H1 (cell line): ENCODE measurements at regions not wholly inside any gene's neighbourhood (a gene's known extent, or its start where the extent isn't known, plus 50 kb on each side); places are given as distances from the start of the nearest gene placed in this dataset.

Experiments
- BCL11A ChIP-seq, 2 experiments: IDR thresholded peaks; one replicate each; pipeline ENCODE4 v1.6.1; 2011; ENCODE audit warnings: low read depth in 2 of 2, low read length in 2 of 2, mild to moderate bottlenecking in 2 of 2
- CHD7 ChIP-seq: fragments of 300-600 bp; sonication (generic); IDR thresholded peaks from 2 replicates; pipeline ENCODE4 v1.7.1; 2012; ENCODE audit warnings: low read length, moderate library complexity, mild to moderate bottlenecking, inconsistent platforms; ENCODE audit not compliant: insufficient replicate concordance
- JUND ChIP-seq: IDR thresholded peaks from 2 replicates; pipeline ENCODE4 v1.6.1; 2011; ENCODE audit warnings: mild to moderate bottlenecking, improper control_type of control experiment, low read length
- MAFK ChIP-seq: IDR thresholded peaks from 2 replicates; pipeline ENCODE4 v1.6.1; 2012; ENCODE audit warnings: low read depth, mild to moderate bottlenecking, improper control_type of control experiment, low read length
- NANOG ChIP-seq: IDR thresholded peaks from 2 replicates; pipeline ENCODE4 v1.6.1; 2011; ENCODE audit warnings: low read length, low read depth, mild to moderate bottlenecking, inconsistent platforms; ENCODE audit not compliant: insufficient read depth, poor library complexity, severe bottlenecking
- NRF1 ChIP-seq: IDR thresholded peaks from 2 replicates; pipeline ENCODE4 v1.6.1; 2011; ENCODE audit warnings: mild to moderate bottlenecking, low read depth, low read length, improper control_type of control experiment
- POLR2A ChIP-seq, 2 experiments: IDR thresholded peaks; 1 replicate in 1 of 2; 2 replicates in 1 of 2; pipeline ENCODE4 v1.6.1; 2011; ENCODE audit warnings: low read depth in 2 of 2, low read length in 2 of 2, mild to moderate bottlenecking in 2 of 2; ENCODE audit errors: control extremely low read depth in 1 of 2
- POLR2AphosphoS5 ChIP-seq: IDR thresholded peaks from 2 replicates; pipeline ENCODE4 v1.6.1; 2011; ENCODE audit warnings: low read depth, low read length
- RAD21 ChIP-seq, 2 experiments: IDR thresholded peaks in 1 of 2; conservative IDR thresholded peaks in 1 of 2; 2 replicates each; pipeline ENCODE4 v1.6.1; 2011; ENCODE audit warnings: low read depth in 2 of 2, low read length in 2 of 2, improper control_type of control experiment in 1 of 2, inconsistent platforms in 1 of 2, mild to moderate bottlenecking in 1 of 2, moderate library complexity in 1 of 2
- SAP30 ChIP-seq: fragments of 300-600 bp; sonication (generic); IDR thresholded peaks from 2 replicates; pipeline ENCODE4 v1.7.1; 2012; ENCODE audit warnings: low read length, moderate library complexity, mild to moderate bottlenecking, inconsistent platforms; ENCODE audit not compliant: insufficient read depth, insufficient replicate concordance
- SRF ChIP-seq: IDR thresholded peaks from 2 replicates; pipeline ENCODE4 v1.6.1; 2011; ENCODE audit warnings: mild to moderate bottlenecking, low read depth, low read length, moderate library complexity
- TAF7 ChIP-seq: optimal IDR thresholded peaks from 2 replicates; pipeline ENCODE3; 2011; ENCODE audit warnings: low read depth, mild to moderate bottlenecking, inconsistent platforms, low read length, moderate library complexity, borderline replicate concordance
- TCF12 ChIP-seq: IDR thresholded peaks from 2 replicates; pipeline ENCODE4 v1.6.1; 2011; ENCODE audit warnings: low read depth, mild to moderate bottlenecking, low read length

DNA sequence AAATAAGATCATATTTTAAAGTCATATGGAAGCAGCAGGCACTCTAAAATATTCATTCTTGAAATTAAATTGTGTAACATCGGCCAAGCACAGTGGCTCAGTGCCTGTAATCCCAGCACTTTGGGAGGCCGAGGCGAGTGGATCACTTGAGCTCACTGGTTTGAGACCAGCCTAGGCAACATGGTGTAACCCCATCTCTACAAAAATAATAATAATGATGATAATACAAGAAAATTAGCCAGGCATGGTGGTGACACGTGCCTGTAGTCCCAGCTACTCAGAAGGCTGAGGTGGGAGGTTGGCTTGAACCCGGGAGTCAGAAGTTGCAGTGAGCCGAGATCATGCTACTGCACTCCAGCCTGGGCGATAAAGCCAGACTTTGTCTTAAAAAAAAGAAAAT, 77.4 kb downstream of the TRIM29 start (continued):
- TF ChIP-seq CHD7 (no peak), POLR2A (IDR thresholded peaks at IDR 0.05; ENCODE audit: control extremely low read depth in 1 of 2, low read depth in 2 of 2, low read length in 2 of 2) (no peak), JUND (no peak), TCF12 (no peak), RAD21 (IDR thresholded peaks at IDR 0.05 in 1 of 2, conservative IDR thresholded peaks at IDR 0.05 in 1 of 2; ENCODE audit: low read depth in 2 of 2, low read length in 2 of 2) (no peak), SRF (no peak), BCL11A (IDR thresholded peaks at IDR 0.05; ENCODE audit: low read depth in 2 of 2, low read length in 2 of 2) (no peak), TAF7 (no peak), NANOG (no peak), MAFK (no peak), NRF1 (no peak), POLR2AphosphoS5 (no peak), SAP30 (no peak)
